Breast epithelium (tissue), 3 donors: ENCODE measurements at regions not wholly inside any gene's neighbourhood (a gene's known extent, or its start where the extent isn't known, plus 50 kb on each side); places are given as distances from the start of the nearest gene placed in this dataset.

Experiments used
- POLR2A ChIP-seq: fragments of 450-650 bp; IDR thresholded peaks from one replicate; pipeline ENCODE4 v1.6.1; 2016; ENCODE audit warnings: antibody characterized with exemption, mild to moderate bottlenecking, moderate library complexity
- TF ChIP-seq, protein P1 (sequence below), 3 donors: fragments of 450-650 bp; IDR thresholded peaks; one replicate each; pipeline ENCODE4 v1.5.1; 2016 to 2017; ENCODE audit warnings: antibody characterized with exemption in 3 of 3, mild to moderate bottlenecking in 3 of 3, moderate library complexity in 3 of 3

GRCh38 chr2:172242471-172242870, 139.8 kb upstream of the DLX2 start:
- TF ChIP-seq POLR2A, result no peak
- TF ChIP-seq, protein P1, sequence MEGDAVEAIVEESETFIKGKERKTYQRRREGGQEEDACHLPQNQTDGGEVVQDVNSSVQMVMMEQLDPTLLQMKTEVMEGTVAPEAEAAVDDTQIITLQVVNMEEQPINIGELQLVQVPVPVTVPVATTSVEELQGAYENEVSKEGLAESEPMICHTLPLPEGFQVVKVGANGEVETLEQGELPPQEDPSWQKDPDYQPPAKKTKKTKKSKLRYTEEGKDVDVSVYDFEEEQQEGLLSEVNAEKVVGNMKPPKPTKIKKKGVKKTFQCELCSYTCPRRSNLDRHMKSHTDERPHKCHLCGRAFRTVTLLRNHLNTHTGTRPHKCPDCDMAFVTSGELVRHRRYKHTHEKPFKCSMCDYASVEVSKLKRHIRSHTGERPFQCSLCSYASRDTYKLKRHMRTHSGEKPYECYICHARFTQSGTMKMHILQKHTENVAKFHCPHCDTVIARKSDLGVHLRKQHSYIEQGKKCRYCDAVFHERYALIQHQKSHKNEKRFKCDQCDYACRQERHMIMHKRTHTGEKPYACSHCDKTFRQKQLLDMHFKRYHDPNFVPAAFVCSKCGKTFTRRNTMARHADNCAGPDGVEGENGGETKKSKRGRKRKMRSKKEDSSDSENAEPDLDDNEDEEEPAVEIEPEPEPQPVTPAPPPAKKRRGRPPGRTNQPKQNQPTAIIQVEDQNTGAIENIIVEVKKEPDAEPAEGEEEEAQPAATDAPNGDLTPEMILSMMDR (IDR thresholded peaks at IDR 0.05), result no peak
